ENCODE measurements at regions not wholly inside any gene's neighbourhood (a gene's known extent, or its start where the extent isn't known, plus 50 kb on each side); places are given as distances from the start of the nearest gene placed in this dataset.
"Not testable (repeated sequence)": the region's sequence is repeated elsewhere in the genome, so short reads cannot be mapped to it uniquely, and the experiment has no call there.

- H3K36me3 Mint-ChIP-seq: no peaks in the 10 kb centered on the region
- no peaks in the 10 kb centered on the region for H3K27me3 Mint-ChIP-seq (ENCODE audit: low read depth)
- no peaks in the 10 kb centered on the region for H3K9me3 Mint-ChIP-seq
- no peak for DNase-seq (ENCODE audit: low spot score in 2 of 2, unreplicated experiment in 2 of 2)
- TF ChIP-seq CTCF (IDR thresholded peaks at IDR 0.05; ENCODE audit: unreplicated experiment): no peak
- H3K4me3 Mint-ChIP-seq: no peak overlapping the region
- no peaks in the 10 kb centered on the region for H3K4me1 Mint-ChIP-seq
- H3K27ac Mint-ChIP-seq: no peak overlapping the region
Observed at GRCh38 chr18:70822117-70822516, 533.3 kb downstream of the SOCS6 start.

DNA sequence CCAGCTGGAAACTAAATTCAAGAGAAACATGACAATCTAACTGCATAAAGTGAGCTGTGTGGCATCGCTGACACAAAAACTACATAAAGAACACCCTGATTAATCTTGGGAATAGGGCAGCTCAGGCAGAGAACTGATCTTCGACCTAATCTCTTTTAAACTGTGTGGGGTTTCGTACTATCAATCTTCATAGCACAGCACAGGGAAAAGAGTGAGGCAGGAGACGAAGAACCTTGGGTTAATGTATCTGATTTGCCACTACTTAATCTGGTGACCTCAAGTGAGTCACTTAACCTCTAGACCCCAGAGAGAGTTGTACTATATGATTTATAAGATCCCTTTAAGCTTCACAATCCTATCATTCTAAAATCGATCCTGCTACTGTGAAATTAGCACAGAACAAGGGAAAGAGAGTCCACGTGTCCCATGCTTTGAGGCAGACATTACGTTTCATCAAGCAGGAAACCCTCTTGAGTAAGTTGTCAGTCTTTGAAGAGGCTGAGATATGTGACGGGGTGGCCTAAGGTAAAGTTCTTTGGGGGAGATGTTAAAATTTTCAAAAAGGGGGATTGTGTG lies 519.7 kb downstream of the SOCS6 start:
- Mint-ChIP-seq H3K36me3 (no peaks in the 10 kb centered on the region), H3K27ac (no peak overlapping the region), H3K9me3 (no peaks in the 10 kb centered on the region), H3K27me3 (ENCODE audit: low read depth) (no peaks in the 10 kb centered on the region), H3K4me3 (no peak overlapping the region), H3K4me1 (no peaks in the 10 kb centered on the region)
- TF ChIP-seq CTCF (IDR thresholded peaks at IDR 0.05; ENCODE audit: unreplicated experiment): no peak
- DNase-seq (ENCODE audit: low spot score in 2 of 2, unreplicated experiment in 2 of 2): no peak

- Mint-ChIP-seq H3K36me3 (no peaks in the 10 kb centered on the region), H3K27me3 (ENCODE audit: low read depth) (peaks cover 19% of the 10 kb centered on the region)
- DNase-seq (ENCODE audit: low spot score in 2 of 2, unreplicated experiment in 2 of 2): peak in 1 of 2 experiments; percentile 67
Observed at GRCh38 chr18:70781860-70782453, 493.1 kb downstream of the SOCS6 start.

DNA sequence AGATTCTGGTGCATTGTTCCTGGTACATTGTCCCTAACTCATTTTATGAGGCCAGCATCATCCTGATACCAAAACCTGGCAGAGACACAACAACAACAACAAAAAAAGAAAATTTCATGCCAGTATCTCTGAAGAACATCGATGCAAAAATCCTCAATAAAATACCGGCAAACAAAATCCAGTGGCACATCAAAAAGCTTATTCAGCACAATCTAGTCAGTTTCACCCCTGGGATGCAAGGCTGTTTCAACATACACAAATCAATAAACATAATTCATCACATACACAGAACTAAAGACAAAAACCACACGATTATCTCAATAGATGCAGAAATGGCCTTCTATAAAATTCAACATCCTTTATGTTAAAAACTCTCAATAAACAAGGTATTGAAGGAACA lies 477.4 kb downstream of the SOCS6 start:
- H3K27me3 Mint-ChIP-seq (ENCODE audit: low read depth); H3K4me1 Mint-ChIP-seq; H3K27ac Mint-ChIP-seq; H3K4me3 Mint-ChIP-seq; H3K9me3 Mint-ChIP-seq; H3K36me3 Mint-ChIP-seq; DNase-seq (ENCODE audit: low spot score in 2 of 2, unreplicated experiment in 2 of 2): not testable (repeated sequence)

More at GRCh38 chr18:70781860-70782453, 493.1 kb downstream of the SOCS6 start:
- Mint-ChIP-seq H3K4me3 (no peak overlapping the region), H3K4me1 (no peaks in the 10 kb centered on the region), H3K9me3 (no peaks in the 10 kb centered on the region), H3K27ac (no peak overlapping the region)
- peak; percentile 60 for TF ChIP-seq CTCF (IDR thresholded peaks at IDR 0.05; ENCODE audit: unreplicated experiment)

GRCh38 chr18:70762812-70763211 lies 474.0 kb downstream of the SOCS6 start:
- no peak overlapping the region for H3K4me3 Mint-ChIP-seq
- DNase-seq (ENCODE audit: low spot score in 2 of 2, unreplicated experiment in 2 of 2): no peak
- no peaks in the 10 kb centered on the region for H3K9me3 Mint-ChIP-seq
- H3K27ac Mint-ChIP-seq: no peak overlapping the region
- no peak for TF ChIP-seq CTCF (IDR thresholded peaks at IDR 0.05; ENCODE audit: unreplicated experiment)
- peaks cover 6% of the 10 kb centered on the region for H3K27me3 Mint-ChIP-seq (ENCODE audit: low read depth)
- no peaks in the 10 kb centered on the region for H3K36me3 Mint-ChIP-seq
- H3K4me1 Mint-ChIP-seq: no peaks in the 10 kb centered on the region

DNA sequence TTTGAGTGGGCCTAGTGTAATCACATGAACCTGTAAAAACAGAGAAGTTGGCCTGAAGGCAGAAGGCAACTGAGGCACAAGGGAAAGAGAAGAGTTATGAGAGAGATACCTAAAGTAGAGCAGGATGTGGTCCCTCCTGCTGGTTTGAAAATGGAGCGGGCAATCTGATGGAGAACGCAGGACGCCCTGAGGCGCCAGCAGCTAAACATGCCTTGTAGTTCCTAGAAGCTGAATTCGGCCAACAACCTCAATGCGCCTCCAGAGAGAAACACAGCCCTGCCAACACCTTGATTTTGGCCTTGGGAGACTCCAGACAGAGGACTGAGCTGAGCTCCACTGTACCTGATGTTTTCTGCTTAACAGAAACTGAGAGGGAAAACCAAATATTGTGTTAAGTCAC lies 469.9 kb downstream of the SOCS6 start:
- Mint-ChIP-seq H3K9me3 (no peaks in the 10 kb centered on the region), H3K4me1 (no peaks in the 10 kb centered on the region), H3K27ac (no peak overlapping the region), H3K36me3 (no peaks in the 10 kb centered on the region), H3K4me3 (no peak overlapping the region), H3K27me3 (ENCODE audit: low read depth) (peaks cover 6% of the 10 kb centered on the region)
- TF ChIP-seq CTCF (IDR thresholded peaks at IDR 0.05; ENCODE audit: unreplicated experiment): no peak
- DNase-seq (ENCODE audit: low spot score in 2 of 2, unreplicated experiment in 2 of 2): no peak
